HG02610 (cell line): ENCODE measurements at regions not wholly inside any gene's neighbourhood (a gene's known extent, or its start where the extent isn't known, plus 50 kb on each side); places are given as distances from the start of the nearest gene placed in this dataset.

Experiments
- ATAC-seq: cut with Tn5 transposase; IDR thresholded peaks from one replicate; pipeline ENCODE4 v1.9.1; 2021; ENCODE audit warnings: mild to moderate bottlenecking, moderate library complexity; ENCODE audit not compliant: unreplicated experiment

GRCh38 chr6:144796070-144796469 lies 510.9 kb downstream of the UTRN start:
- no peak for ATAC-seq

- no peak for ATAC-seq
These were observed 512.9 kb downstream of the UTRN start for GRCh38 chr6:144797881-144798589.

GRCh38 chr6:144804246-144804790 lies 519.2 kb downstream of the UTRN start:
- no peak for ATAC-seq

- no peak for ATAC-seq
These were observed 519.9 kb downstream of the UTRN start for GRCh38 chr6:144805049-144805448.

- no peak for ATAC-seq
These were observed 521.1 kb downstream of the UTRN start for GRCh38 chr6:144806222-144806621.

- ATAC-seq, result no peak
These were observed 524.0 kb downstream of the UTRN start for GRCh38 chr6:144809120-144809519.

- no peak for ATAC-seq
These were observed 524.8 kb downstream of the UTRN start for GRCh38 chr6:144809969-144810368.

GRCh38 chr6:144811140-144811539 lies 526.0 kb downstream of the UTRN start:
- no peak for ATAC-seq

- no peak for ATAC-seq
These were observed 531.8 kb downstream of the UTRN start for GRCh38 chr6:144816936-144817335.

- ATAC-seq, result no peak
These were observed 535.1 kb downstream of the UTRN start for GRCh38 chr6:144820270-144820669.

GRCh38 chr6:144823131-144823530 lies 538.0 kb downstream of the UTRN start:
- ATAC-seq, result no peak

- ATAC-seq, result no peak
These were observed 538.9 kb downstream of the UTRN start for GRCh38 chr6:144824018-144824417.

GRCh38 chr6:144834426-144835038 lies 549.4 kb downstream of the UTRN start:
- no peak for ATAC-seq

- no peak for ATAC-seq
These were observed 550.3 kb downstream of the UTRN start for GRCh38 chr6:144835322-144835973.

- no peak for ATAC-seq
These were observed 555.5 kb downstream of the UTRN start for GRCh38 chr6:144840619-144841018.

GRCh38 chr6:144843701-144844100 lies 558.6 kb downstream of the UTRN start:
- ATAC-seq, result no peak

GRCh38 chr6:144844596-144844995 lies 559.5 kb downstream of the UTRN start:
- ATAC-seq, result no peak

- no peak for ATAC-seq
These were observed 560.1 kb downstream of the UTRN start for GRCh38 chr6:144845186-144845585.

GRCh38 chr6:144847916-144848315 lies 562.8 kb downstream of the UTRN start:
- ATAC-seq, result no peak

GRCh38 chr6:144849920-144850319 lies 564.8 kb downstream of the UTRN start:
- ATAC-seq, result no peak

- ATAC-seq, result no peak
These were observed 568.5 kb downstream of the UTRN start for GRCh38 chr6:144853603-144854002.

- no peak for ATAC-seq
These were observed 569.5 kb downstream of the UTRN start for GRCh38 chr6:144854654-144855053.
